HEK293 (cell line): ENCODE measurements at regions not wholly inside any gene's neighbourhood (a gene's known extent, or its start where the extent isn't known, plus 50 kb on each side); places are given as distances from the start of the nearest gene placed in this dataset.

Experiments
- CTCF ChIA-PET: fragments of 350-600 bp; formaldehyde crosslinking; extraction: SDS; loops from one replicate; lab custom pipeline; 2021; ENCODE audit warnings: antibody characterized with exemption; lab: Yijun Ruan, JAX
- POLR2A ChIA-PET: fragments of 300-600 bp; formaldehyde crosslinking; extraction: SDS; loops from one replicate; lab custom pipeline; 2020; ENCODE audit warnings: antibody characterized with exemption, inconsistent platforms; lab: Yijun Ruan, JAX
- H3K27ac ChIP-seq: fragments of 200-500 bp; sonication (Bioruptor generic); 2 replicates; pipeline ENCODE4 v1.5.1; 2014; ENCODE audit warnings: low read depth, low read length, control low read depth, inconsistent platforms; ENCODE audit errors: extremely low read depth
- H3K36me3 ChIP-seq, 2 experiments: fragments of 200-500 bp in 1 of 2; sonication (Bioruptor generic) in 1 of 2; 1 replicate in 1 of 2; 2 replicates in 1 of 2; pipeline ENCODE4 v1.5.1; 2014 to 2017; ENCODE audit warnings: inconsistent platforms in 2 of 2, low read length in 2 of 2; ENCODE audit not compliant: control insufficient read depth in 2 of 2, insufficient read depth in 1 of 2
- H3K4me1 ChIP-seq: fragments of 200-500 bp; sonication (Bioruptor generic); 2 replicates; pipeline ENCODE4 v1.5.1; 2014; ENCODE audit warnings: mild to moderate bottlenecking, low read length, inconsistent platforms; ENCODE audit not compliant: control insufficient read depth, insufficient read depth
- H3K4me3 ChIP-seq: 2 replicates; pipeline ENCODE4 v1.5.1; 2011; ENCODE audit warnings: low read depth, mild to moderate bottlenecking, control low read depth, low read length, moderate library complexity
- H3K9me3 ChIP-seq: fragments of 200-500 bp; sonication (Bioruptor generic); 2 replicates; pipeline ENCODE4 v1.5.1; 2014; ENCODE audit warnings: low read depth, low read length, inconsistent platforms; ENCODE audit not compliant: control insufficient read depth, insufficient read depth
- ELK4 ChIP-seq: IDR thresholded peaks from 2 replicates; pipeline ENCODE4 v1.6.1; 2011; ENCODE audit warnings: mild to moderate bottlenecking, low read depth, low read length, borderline replicate concordance
- IKZF3 ChIP-seq: fragments of 450-650 bp; IDR thresholded peaks from 2 replicates; pipeline ENCODE4 v1.5.0; 2018; ENCODE audit warnings: missing biosample characterization, mild to moderate bottlenecking, missing genetic modification characterization, moderate library complexity
- KLF16 ChIP-seq: fragments of 450-650 bp; formaldehyde crosslinking; IDR thresholded peaks from 2 replicates; pipeline ENCODE4 v1.5.1; 2017; ENCODE audit warnings: missing biosample characterization, missing genetic modification characterization
- MEIS1 ChIP-seq: sonication (generic); formaldehyde crosslinking; IDR thresholded peaks from 2 replicates; pipeline ENCODE4 v1.8.1; 2022; ENCODE audit warnings: missing genetic modification reagents, mild to moderate bottlenecking, borderline replicate concordance
- MYNN ChIP-seq: fragments of 450-650 bp; formaldehyde crosslinking; IDR thresholded peaks from 2 replicates; pipeline ENCODE4 v1.5.1; 2016; ENCODE audit warnings: missing biosample characterization, missing genetic modification characterization, borderline replicate concordance
- MZF1 ChIP-seq: fragments of 450-650 bp; formaldehyde crosslinking; IDR thresholded peaks from 2 replicates; pipeline ENCODE4 v1.5.1; 2017; ENCODE audit warnings: missing biosample characterization, missing genetic modification characterization, borderline replicate concordance
- ZBTB26 ChIP-seq: fragments of 450-650 bp; formaldehyde crosslinking; optimal IDR thresholded peaks from 2 replicates; pipeline ENCODE3; 2016; ENCODE audit warnings: missing biosample characterization, mild to moderate bottlenecking, missing genetic modification characterization
- ZBTB44 ChIP-seq: fragments of 450-650 bp; IDR thresholded peaks from 2 replicates; pipeline ENCODE4 v1.5.1; 2018; ENCODE audit warnings: missing biosample characterization, mild to moderate bottlenecking, missing genetic modification characterization
- ZBTB49 ChIP-seq: fragments of 450-650 bp; formaldehyde crosslinking; IDR thresholded peaks from 2 replicates; pipeline ENCODE4 v1.5.1; 2016; ENCODE audit warnings: missing biosample characterization, missing genetic modification characterization, low read depth
- ZNF133 ChIP-seq: fragments of 450-650 bp; formaldehyde crosslinking; IDR thresholded peaks from 2 replicates; pipeline ENCODE4 v1.5.1; 2016; ENCODE audit warnings: missing biosample characterization, missing genetic modification characterization
- ZNF184 ChIP-seq: fragments of 450-650 bp; IDR thresholded peaks from 2 replicates; pipeline ENCODE4 v1.5.1; 2018; ENCODE audit warnings: missing biosample characterization, mild to moderate bottlenecking, missing genetic modification characterization
- ZNF19 ChIP-seq: fragments of 450-650 bp; formaldehyde crosslinking; IDR thresholded peaks from 2 replicates; pipeline ENCODE4; 2016; ENCODE audit warnings: missing biosample characterization, missing genetic modification characterization, low read depth
- ZNF2 ChIP-seq: fragments of 450-650 bp; formaldehyde crosslinking; IDR thresholded peaks from 2 replicates; pipeline ENCODE4 v1.5.1; 2016; ENCODE audit warnings: missing biosample characterization, missing genetic modification characterization
- ZNF211 ChIP-seq: fragments of 450-650 bp; formaldehyde crosslinking; IDR thresholded peaks from 2 replicates; pipeline ENCODE4 v1.5.1; 2016; ENCODE audit warnings: low read depth, missing biosample characterization, missing genetic modification characterization
- ZNF24 ChIP-seq: fragments of 450-650 bp; formaldehyde crosslinking; IDR thresholded peaks from 2 replicates; pipeline ENCODE4 v1.5.1; 2016; ENCODE audit warnings: missing biosample characterization, missing genetic modification characterization
- ZNF266 ChIP-seq: fragments of 450-650 bp; formaldehyde crosslinking; IDR thresholded peaks from 2 replicates; pipeline ENCODE4 v1.5.1; 2016; ENCODE audit warnings: missing biosample characterization, missing genetic modification characterization, low read depth
- ZNF426 ChIP-seq: fragments of 450-650 bp; formaldehyde crosslinking; IDR thresholded peaks from 2 replicates; pipeline ENCODE4 v1.5.1; 2017; ENCODE audit warnings: missing biosample characterization, missing genetic modification characterization, mild to moderate bottlenecking, inconsistent platforms, moderate library complexity
- ZNF488 ChIP-seq: fragments of 450-650 bp; formaldehyde crosslinking; IDR thresholded peaks from 2 replicates; pipeline ENCODE4 v1.5.1; 2016; ENCODE audit warnings: missing biosample characterization, missing genetic modification characterization
- ZNF513 ChIP-seq: fragments of 450-650 bp; IDR thresholded peaks from 2 replicates; pipeline ENCODE4 v1.5.1; 2018; ENCODE audit warnings: missing biosample characterization, missing genetic modification characterization
- ZNF580 ChIP-seq: fragments of 450-650 bp; formaldehyde crosslinking; IDR thresholded peaks from 2 replicates; pipeline ENCODE4 v1.5.1; 2016; ENCODE audit warnings: missing biosample characterization, missing genetic modification characterization
- ZNF624 ChIP-seq: fragments of 450-650 bp; formaldehyde crosslinking; IDR thresholded peaks from 2 replicates; pipeline ENCODE4 v1.5.1; 2017; ENCODE audit warnings: missing biosample characterization, missing genetic modification characterization
- ZNF707 ChIP-seq: fragments of 450-650 bp; formaldehyde crosslinking; IDR thresholded peaks from 2 replicates; pipeline ENCODE4 v1.5.1; 2016; ENCODE audit warnings: missing biosample characterization, missing genetic modification characterization

GRCh38 chr7:17586711-17587110 lies 288.3 kb downstream of the AHR start (continued):
- TF ChIP-seq ZNF580 (no peak), ZBTB49 (tag by site-specific recombination) (no peak), ZNF488 (tag by site-specific recombination) (no peak), MYNN (tag by site-specific recombination) (no peak)
- TF ChIP-seq, all 188 proteins: peak for 0

GRCh38 chr7:17588730-17589129 lies 290.3 kb downstream of the AHR start:
- Histone ChIP-seq H3K4me3 (no peak overlapping the region), H3K36me3 (no peaks in the 10 kb centered on the region), H3K27ac (no peak overlapping the region), H3K9me3 (no peaks in the 10 kb centered on the region), H3K4me1 (no peaks in the 10 kb centered on the region)
- ChIA-PET CTCF (no interaction called here), POLR2A (no interaction called here)
- no peak for TF ChIP-seq ZNF707
- TF ChIP-seq ZNF513 (tag by site-specific recombination), result no peak
- TF ChIP-seq ZNF211 (tag by site-specific recombination), result no peak
- TF ChIP-seq ZNF184 (tag by site-specific recombination), result no peak
- TF ChIP-seq IKZF3 (tag by site-specific recombination), result no peak
- TF ChIP-seq ZNF426 (tag by site-specific recombination), result no peak

GRCh38 chr7:17589671-17590070 lies 291.2 kb downstream of the AHR start:
- Histone ChIP-seq H3K27ac (no peak overlapping the region), H3K4me3 (no peak overlapping the region), H3K4me1 (no peaks in the 10 kb centered on the region), H3K36me3 (no peaks in the 10 kb centered on the region)
- ChIA-PET POLR2A (no interaction called here), CTCF (no interaction called here)
- TF ChIP-seq ZNF24 (tag by site-specific recombination), result no peak
- no peak for TF ChIP-seq ZNF133 (tag by site-specific recombination)
- no peak for TF ChIP-seq ZBTB26
- no peak for TF ChIP-seq ZBTB44 (tag by site-specific recombination)
- TF ChIP-seq ZNF2 (tag by site-specific recombination), result no peak
- no peak for TF ChIP-seq MEIS1 (CRISPR knock-in tag)
- no peak for TF ChIP-seq KLF16 (tag by site-specific recombination)
- no peak for TF ChIP-seq ZNF19 (tag by site-specific recombination)
- TF ChIP-seq ELK4, result no peak
- TF ChIP-seq MZF1, result no peak
- TF ChIP-seq ZNF624 (tag by site-specific recombination), result no peak
- TF ChIP-seq ZNF266 (tag by site-specific recombination), result no peak
- TF ChIP-seq, all 188 proteins: peak for 0
- H3K9me3 ChIP-seq, result no peaks in the 10 kb centered on the region
